ENCODE measurements at regions not wholly inside any gene's neighbourhood (a gene's known extent, or its start where the extent isn't known, plus 50 kb on each side); places are given as distances from the start of the nearest gene placed in this dataset.
"Not testable (repeated sequence)": the region's sequence is repeated elsewhere in the genome, so short reads cannot be mapped to it uniquely, and the experiment has no call there.

DNA sequence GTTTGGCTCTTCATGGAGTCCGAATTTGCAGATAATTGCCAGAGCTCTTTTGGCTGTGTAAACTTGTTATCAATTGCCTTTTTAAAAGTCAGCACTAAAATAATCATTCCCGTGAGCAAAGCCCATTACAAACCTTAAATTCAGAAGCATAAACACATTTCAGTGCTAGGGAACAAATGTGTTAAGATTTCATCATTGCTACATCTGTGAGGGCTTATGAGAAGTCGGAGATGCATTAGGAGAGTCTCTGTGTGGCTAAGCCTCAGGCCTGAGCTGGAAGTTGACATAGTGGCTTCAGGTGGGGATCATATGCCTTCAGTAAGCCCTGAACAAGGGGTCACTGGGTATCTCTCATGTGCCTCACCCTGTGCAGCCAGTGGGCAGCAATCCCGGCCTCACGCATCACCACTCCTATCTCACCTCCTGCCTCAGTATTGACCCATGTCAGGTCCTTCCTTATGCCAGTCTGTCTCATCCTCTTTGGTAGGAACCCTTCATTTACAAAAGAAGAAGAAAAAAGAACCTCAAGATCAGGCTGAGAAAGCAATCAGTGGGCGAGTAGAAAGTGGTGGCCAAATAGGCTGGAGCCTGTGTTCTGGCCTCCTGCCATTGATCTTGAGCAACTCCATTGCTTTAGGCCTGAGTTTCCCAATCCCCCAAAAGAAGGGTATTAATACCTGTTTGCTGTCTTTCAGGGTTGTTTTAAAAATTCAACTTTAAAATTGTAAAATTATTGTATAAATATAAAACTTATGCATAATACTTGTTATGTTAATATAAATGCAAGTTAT is 233.5 kb downstream of the IL20RB start:
- H3K27ac ChIP-seq = no peak overlapping the region
- TF ChIP-seq, protein P1, sequence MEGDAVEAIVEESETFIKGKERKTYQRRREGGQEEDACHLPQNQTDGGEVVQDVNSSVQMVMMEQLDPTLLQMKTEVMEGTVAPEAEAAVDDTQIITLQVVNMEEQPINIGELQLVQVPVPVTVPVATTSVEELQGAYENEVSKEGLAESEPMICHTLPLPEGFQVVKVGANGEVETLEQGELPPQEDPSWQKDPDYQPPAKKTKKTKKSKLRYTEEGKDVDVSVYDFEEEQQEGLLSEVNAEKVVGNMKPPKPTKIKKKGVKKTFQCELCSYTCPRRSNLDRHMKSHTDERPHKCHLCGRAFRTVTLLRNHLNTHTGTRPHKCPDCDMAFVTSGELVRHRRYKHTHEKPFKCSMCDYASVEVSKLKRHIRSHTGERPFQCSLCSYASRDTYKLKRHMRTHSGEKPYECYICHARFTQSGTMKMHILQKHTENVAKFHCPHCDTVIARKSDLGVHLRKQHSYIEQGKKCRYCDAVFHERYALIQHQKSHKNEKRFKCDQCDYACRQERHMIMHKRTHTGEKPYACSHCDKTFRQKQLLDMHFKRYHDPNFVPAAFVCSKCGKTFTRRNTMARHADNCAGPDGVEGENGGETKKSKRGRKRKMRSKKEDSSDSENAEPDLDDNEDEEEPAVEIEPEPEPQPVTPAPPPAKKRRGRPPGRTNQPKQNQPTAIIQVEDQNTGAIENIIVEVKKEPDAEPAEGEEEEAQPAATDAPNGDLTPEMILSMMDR (conservative IDR thresholded peaks at IDR 0.05) = no peak

GRCh38 chr3:137191951-137192350 is 234.2 kb downstream of the IL20RB start:
- TF ChIP-seq, protein P1 (conservative IDR thresholded peaks at IDR 0.05) = no peak
- no peak overlapping the region for H3K27ac ChIP-seq

DNA sequence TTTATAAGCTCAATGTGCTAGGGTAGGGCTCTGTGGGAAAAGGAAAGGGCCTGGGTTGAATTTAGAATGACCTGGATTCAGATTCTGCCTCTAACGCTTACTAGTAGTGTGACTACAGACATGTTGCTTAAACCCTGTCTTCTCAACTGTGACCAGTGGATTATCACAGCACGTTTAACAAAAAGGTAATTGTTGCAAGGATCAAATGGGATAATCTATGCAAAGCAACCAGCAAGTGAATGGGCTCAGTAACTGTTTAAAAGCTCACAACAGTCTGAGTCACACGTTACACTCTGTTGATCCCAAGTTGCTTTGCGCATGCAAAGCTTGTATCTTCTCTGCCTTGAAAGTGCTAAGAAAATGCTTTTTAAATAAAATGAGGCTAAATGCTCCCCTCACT is 236.5 kb downstream of the IL20RB start:
- TF ChIP-seq, protein P1 (conservative IDR thresholded peaks at IDR 0.05) = no peak
- H3K27ac ChIP-seq = no peak overlapping the region

- not testable (repeated sequence) for H3K27ac ChIP-seq
Observed at GRCh38 chr3:137198374-137198773, 240.6 kb downstream of the IL20RB start.

DNA sequence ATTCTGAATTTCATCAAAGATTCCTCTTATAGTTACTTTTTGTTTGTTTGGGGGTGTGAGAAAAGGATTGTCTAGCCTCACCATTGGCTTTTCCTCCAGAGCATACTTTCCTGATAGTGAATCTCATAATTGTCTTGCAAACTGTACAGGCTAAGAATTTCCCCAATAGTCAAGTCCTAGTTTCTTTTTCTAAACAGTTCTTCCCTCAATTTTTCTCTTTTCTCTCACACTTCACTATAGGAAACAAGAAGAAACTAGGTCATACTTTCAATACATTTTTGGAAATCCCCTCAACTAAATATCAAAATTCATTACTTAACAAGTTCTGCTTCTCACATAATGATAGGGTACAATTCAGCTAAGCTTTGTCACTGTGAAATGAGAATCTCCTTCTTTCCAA is 241.9 kb downstream of the IL20RB start:
- TF ChIP-seq, protein P1 (conservative IDR thresholded peaks at IDR 0.05) = no peak

DNA sequence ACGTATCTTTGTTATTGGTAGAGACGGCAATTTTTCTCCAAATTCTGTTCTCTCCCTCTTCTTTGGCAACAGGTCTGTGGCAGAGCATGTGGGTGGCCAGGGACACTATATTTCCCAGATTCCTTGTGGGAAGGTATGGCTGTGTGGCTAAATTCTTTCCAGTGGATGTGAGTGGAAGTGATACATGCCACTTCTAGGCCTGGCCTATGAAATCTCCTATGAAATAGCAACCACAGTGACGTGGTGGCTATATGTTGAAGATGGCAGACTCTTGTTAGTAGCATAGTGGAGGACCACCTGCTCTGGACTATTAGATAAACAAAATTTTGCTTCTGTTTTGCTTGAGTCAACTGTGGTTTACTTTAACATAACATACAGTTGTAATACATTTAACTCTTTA is 243.3 kb downstream of the IL20RB start:
- TF ChIP-seq, protein P1 (conservative IDR thresholded peaks at IDR 0.05) = no peak
- H3K27ac ChIP-seq = no peak overlapping the region

More for the DNA sequence above, 241.9 kb downstream of the IL20RB start:
- no peak overlapping the region for H3K27ac ChIP-seq

GRCh38 chr3:137202941-137203340 is 245.2 kb downstream of the IL20RB start:
- no peak overlapping the region for H3K27ac ChIP-seq
- TF ChIP-seq, protein P1 (conservative IDR thresholded peaks at IDR 0.05) = no peak

GRCh38 chr3:137204409-137204808 is 246.6 kb downstream of the IL20RB start:
- TF ChIP-seq, protein P1 (conservative IDR thresholded peaks at IDR 0.05) = no peak

More at GRCh38 chr3:137204409-137204808, 246.6 kb downstream of the IL20RB start:
- H3K27ac ChIP-seq = no peak overlapping the region
